IMR-90 (cell line): ENCODE measurements at regions not wholly inside any gene's neighbourhood (a gene's known extent, or its start where the extent isn't known, plus 50 kb on each side); places are given as distances from the start of the nearest gene placed in this dataset.
A peak's percentile ranks its signal among the peaks of the same experiment; 100 is the strongest.

Experiments
- ATAC-seq: fragments of 200-7000 bp; cut with Tn5 transposase; 2 replicates; pipeline ENCODE4 v1.9.1; 2020; ENCODE audit warnings: low read depth, mild to moderate bottlenecking, moderate library complexity
- BruUV-seq: library from RNA; stranded (reverse); fragments of 400-500 nt; replicated peaks from 2 replicates; lab custom pipeline; 2021; lab: Mats Ljungman, UMichigan
- CTCF ChIA-PET: fragments of 300-600 bp; formaldehyde crosslinking; extraction: SDS; loops from one replicate; lab custom pipeline; 2021; ENCODE audit warnings: antibody characterized with exemption; lab: Yijun Ruan, JAX
- POLR2A ChIA-PET: fragments of 300-600 bp; sonication (Branson Sonifier 250); formaldehyde crosslinking; loops from one replicate; lab custom pipeline; 2022; ENCODE audit warnings: antibody characterized with exemption; ENCODE audit not compliant: unreplicated experiment; lab: Charles Lee
- DNase-seq: peaks from one replicate; pipeline ENCODE4 v3.0.0; 2013
- H2AFZ ChIP-seq: replicated peaks from 2 replicates; pipeline ENCODE3; 2013; ENCODE audit warnings: low read length, mild to moderate bottlenecking; ENCODE audit not compliant: poor library complexity
- H2AK5ac ChIP-seq: 2 replicates; pipeline ENCODE4 v1.6.1; 2013; ENCODE audit warnings: low read depth, low read length, inconsistent platforms
- H2AK9ac ChIP-seq: replicated peaks from 2 replicates; pipeline ENCODE3; 2013; ENCODE audit warnings: mild to moderate bottlenecking, low read depth, low read length, moderate library complexity; ENCODE audit not compliant: poor library complexity
- H2BK120ac ChIP-seq: 2 replicates; pipeline ENCODE4 v1.6.1; 2013; ENCODE audit warnings: low read depth, low read length, inconsistent platforms
- H2BK15ac ChIP-seq: 3 replicates; pipeline ENCODE4 v1.6.1; 2013; ENCODE audit warnings: low read depth, low read length, inconsistent platforms
- H2BK20ac ChIP-seq: 2 replicates; pipeline ENCODE4 v1.6.1; 2013; ENCODE audit warnings: low read depth, mild to moderate bottlenecking, inconsistent platforms, low read length, moderate library complexity
- H2BK5ac ChIP-seq: 2 replicates; pipeline ENCODE4 v1.6.1; 2013; ENCODE audit warnings: mild to moderate bottlenecking, low read depth, low read length, inconsistent platforms; ENCODE audit not compliant: poor library complexity, severe bottlenecking
- H3K14ac ChIP-seq: replicated peaks from 2 replicates; pipeline ENCODE4 v1.6.1; 2013; ENCODE audit warnings: low read depth, low read length, inconsistent platforms
- H3K18ac ChIP-seq: 2 replicates; pipeline ENCODE4 v1.6.1; 2013; ENCODE audit warnings: low read depth, low read length, control low read depth
- H3K23ac ChIP-seq: 2 replicates; pipeline ENCODE4 v1.6.1; 2013; ENCODE audit warnings: low read depth, low read length, inconsistent platforms
- H3K27ac ChIP-seq: 2 replicates; pipeline ENCODE4 v1.5.1; 2013; ENCODE audit warnings: mild to moderate bottlenecking, control low read depth, low read length; ENCODE audit not compliant: insufficient read depth
- H3K27me3 ChIP-seq: 2 replicates; pipeline ENCODE4 v1.6.1; 2013; ENCODE audit warnings: low read length; ENCODE audit not compliant: control insufficient read depth, insufficient read depth
- H3K36me3 ChIP-seq: 2 replicates; pipeline ENCODE4 v1.6.1; 2013; ENCODE audit warnings: low read length, mixed read lengths; ENCODE audit not compliant: control insufficient read depth, insufficient read depth
- H3K4ac ChIP-seq: 2 replicates; pipeline ENCODE4 v1.6.1; 2013; ENCODE audit warnings: low read depth, low read length, inconsistent platforms
- H3K4me1 ChIP-seq: 2 replicates; pipeline ENCODE4 v1.6.1; 2013; ENCODE audit warnings: low read length, mixed read lengths; ENCODE audit not compliant: control insufficient read depth, insufficient read depth
- H3K4me2 ChIP-seq: 2 replicates; pipeline ENCODE4 v1.6.1; 2013; ENCODE audit warnings: low read depth, mild to moderate bottlenecking, control low read depth, low read length, moderate library complexity
- H3K4me3 ChIP-seq: 2 replicates; pipeline ENCODE4 v1.5.1; 2013; ENCODE audit warnings: low read depth, mild to moderate bottlenecking, control low read depth, low read length, moderate library complexity; ENCODE audit not compliant: insufficient read depth
- H3K56ac ChIP-seq: 2 replicates; pipeline ENCODE4 v1.6.1; 2013; ENCODE audit warnings: low read length, inconsistent platforms; ENCODE audit not compliant: insufficient read depth; ENCODE audit errors: extremely low read depth
- H3K79me1 ChIP-seq, 2 experiments: 2 replicates each; pipeline ENCODE4 v1.6.1; 2013; ENCODE audit warnings: low read length in 2 of 2, inconsistent platforms in 1 of 2, low read depth in 1 of 2
- H3K9ac ChIP-seq: 2 replicates; pipeline ENCODE4 v1.6.1; 2013; ENCODE audit warnings: low read depth, low read length, control low read depth
- H3K9me1 ChIP-seq: 2 replicates; pipeline ENCODE4 v1.6.1; 2013; ENCODE audit warnings: low read length, inconsistent platforms; ENCODE audit not compliant: insufficient read depth
- H3K9me3 ChIP-seq: 2 replicates; pipeline ENCODE4 v1.6.1; 2013; ENCODE audit warnings: low read length; ENCODE audit not compliant: control insufficient read depth, insufficient read depth
- H4K20me1 ChIP-seq: 2 replicates; pipeline ENCODE4 v1.6.1; 2013; ENCODE audit warnings: low read length, inconsistent platforms; ENCODE audit not compliant: insufficient read depth
- H4K5ac ChIP-seq: 2 replicates; pipeline ENCODE4 v1.6.1; 2013; ENCODE audit warnings: mild to moderate bottlenecking, low read depth, low read length, control low read depth
- H4K8ac ChIP-seq, 2 experiments: 2 replicates each; pipeline ENCODE4 v1.6.1; 2013; ENCODE audit warnings: low read depth in 2 of 2, low read length in 2 of 2, control low read depth in 1 of 2, inconsistent platforms in 1 of 2
- H4K91ac ChIP-seq: 2 replicates; pipeline ENCODE4 v1.6.1; 2013; ENCODE audit warnings: low read depth, low read length, inconsistent platforms; ENCODE audit not compliant: insufficient read depth
- BHLHE40 ChIP-seq: fragments of 150-350 bp; IDR thresholded peaks from 2 replicates; pipeline ENCODE4 v1.6.1; 2016; ENCODE audit warnings: mild to moderate bottlenecking, low read depth, low read length
- CEBPB ChIP-seq: IDR thresholded peaks from 2 replicates; pipeline ENCODE4 v1.6.1; 2012; ENCODE audit warnings: low read depth, low read length, improper control_type of control experiment
- CHD1 ChIP-seq: IDR thresholded peaks from 2 replicates; pipeline ENCODE4 v1.6.1; 2012; ENCODE audit warnings: low read depth, low read length, improper control_type of control experiment
- FOS ChIP-seq: fragments of 150-350 bp; IDR thresholded peaks from 2 replicates; pipeline ENCODE4 v1.6.1; 2016; ENCODE audit warnings: low read depth, low read length
- MAZ ChIP-seq: IDR thresholded peaks from 2 replicates; pipeline ENCODE4 v1.6.1; 2012; ENCODE audit warnings: low read depth, mild to moderate bottlenecking, low read length, improper control_type of control experiment, moderate library complexity, borderline replicate concordance
- MXI1 ChIP-seq: IDR thresholded peaks from 2 replicates; pipeline ENCODE4 v1.6.1; 2012; ENCODE audit warnings: low read depth, mild to moderate bottlenecking, low read length, moderate library complexity, borderline replicate concordance
- NFE2L2 ChIP-seq: fragments of 150-350 bp; IDR thresholded peaks from 2 replicates; pipeline ENCODE4 v1.6.1; 2016; ENCODE audit warnings: low read depth, mild to moderate bottlenecking, low read length
- POLR2A ChIP-seq: IDR thresholded peaks from 2 replicates; pipeline ENCODE4 v1.6.1; 2012; ENCODE audit warnings: mild to moderate bottlenecking, low read depth, low read length
- RAD21 ChIP-seq: IDR thresholded peaks from 2 replicates; pipeline ENCODE4 v1.6.1; 2012; ENCODE audit warnings: low read length, improper control_type of control experiment
- RCOR1 ChIP-seq: IDR thresholded peaks from 2 replicates; pipeline ENCODE4 v1.6.1; 2012; ENCODE audit warnings: mild to moderate bottlenecking, low read length, improper control_type of control experiment; ENCODE audit not compliant: insufficient replicate concordance
- RFX5 ChIP-seq: IDR thresholded peaks from 2 replicates; pipeline ENCODE4 v1.8.0; 2012; ENCODE audit warnings: low read depth, mild to moderate bottlenecking, low read length, moderate library complexity
- SMC3 ChIP-seq: fragments of 150-350 bp; IDR thresholded peaks from 2 replicates; pipeline ENCODE4 v1.6.1; 2016; ENCODE audit warnings: low read depth, mild to moderate bottlenecking, antibody characterized with exemption, low read length, moderate library complexity
- USF2 ChIP-seq: fragments of 150-350 bp; IDR thresholded peaks from 2 replicates; pipeline ENCODE4 v1.6.1; 2017; ENCODE audit warnings: mild to moderate bottlenecking, antibody characterized with exemption, low read length, low read depth
- WGBS, 2 experiments: methylation state at CpG; one replicate each; pipeline versions ENCODE4 v1.1.5 to v1.1.7; 2013; ENCODE audit warnings: missing lambda C conversion rate in 2 of 2; ENCODE audit not compliant: insufficient read length in 1 of 2; ENCODE audit errors: extremely low coverage in 2 of 2; 5-methylcytosine and 5-hydroxymethylcytosine counted together
- dilution Hi-C: fragments of 300-500 bp; cut with HindIII; formaldehyde crosslinking; loops from one replicate; pipeline ENCODE4 v1.14.3; 2018; ENCODE audit warnings: low sequenced_read_pairs; ENCODE audit not compliant: unreplicated experiment
- in situ Hi-C: fragments of 300-500 bp; cut with MboI; formaldehyde crosslinking; loops from 3 replicates; pipeline ENCODE4 v1.14.3; 2019; ENCODE audit warnings: low sequenced_read_pairs, inconsistent platforms, mixed read lengths
- intact Hi-C: fragments of 100-400 bp; cut with micrococcal nuclease; formaldehyde crosslinking; loops from 2 replicates; pipeline ENCODE4 v1.10.0; 2022
- TF ChIP-seq, protein P1 (sequence below): fragments of 150-350 bp; IDR thresholded peaks from 2 replicates; pipeline ENCODE4 v1.6.1; 2016; ENCODE audit warnings: low read depth, mild to moderate bottlenecking, low read length, moderate library complexity, borderline replicate concordance

- Histone ChIP-seq H3K36me3 (no peaks in the 10 kb centered on the region), H3K18ac (peak overlapping the region; percentile 75; the same call in 1 of the 2 replicates), H3K9me3 (no peaks in the 10 kb centered on the region), H2AK5ac (peak overlapping the region; percentile 41; the same call in 1 of the 2 replicates), H2BK15ac (peak overlapping the region; percentile 51), H4K8ac (peak overlapping the region in 1 of 2 experiments; percentile 44; a peak in 2 of 4 replicates), H3K4me3 (no peak overlapping the region), H2BK120ac (peak overlapping the region; percentile 87), H3K27me3 (no peaks in the 10 kb centered on the region), H2AFZ (peak overlapping the region; percentile 67), H4K20me1 (no peaks in the 10 kb centered on the region), H3K9ac (no peak overlapping the region), H4K91ac (peak overlapping the region; percentile 42; the same call in 1 of the 2 replicates), H3K56ac (no peak overlapping the region), H2BK20ac (peak overlapping the region; percentile 90; the same call in 1 of the 2 replicates), H3K27ac (no peak overlapping the region), H3K14ac (peak overlapping the region; percentile 76), H2AK9ac (peak overlapping the region; percentile 89), H3K4ac (peak overlapping the region; percentile 76), H3K79me1 (no peaks in the 10 kb centered on the region), H3K4me2 (no peak overlapping the region; the same call in 1 of the 2 replicates), H4K5ac (no peak overlapping the region; the same call in 1 of the 2 replicates), H3K23ac (peak overlapping the region; percentile 48; the same call in 1 of the 2 replicates), H2BK5ac (peak overlapping the region; percentile 72), H3K4me1 (peaks cover 4% of the 10 kb centered on the region; the same call in 1 of the 2 replicates), H3K9me1 (peaks cover 6% of the 10 kb centered on the region; the same call in 1 of the 2 replicates)
- DNase-seq, result peak; percentile 94
- no CpG with 5 or more reads among the region's 5 CpGs for WGBS, 2 experiments
- CTCF ChIA-PET, result interaction anchor here (1.2 kb wide), 1 partner anchor 20 kb away, joined by 3 read pairs; no protein-coding TSS in a partner anchor
- dilution Hi-C loops (no loop called here), in situ Hi-C loops (no loop called here), intact Hi-C loops (no loop called here)
- TF ChIP-seq POLR2A, result no peak
- TF ChIP-seq SMC3, result no peak
- no peak for TF ChIP-seq MXI1
- 0 out of 2 replicates have a peak, but pooled peaks have one; percentile 6 for TF ChIP-seq CEBPB
- peak; percentile 36; the same call in 1 of the 2 replicates for TF ChIP-seq MAZ
- TF ChIP-seq CHD1, result no peak
- TF ChIP-seq, protein P1, sequence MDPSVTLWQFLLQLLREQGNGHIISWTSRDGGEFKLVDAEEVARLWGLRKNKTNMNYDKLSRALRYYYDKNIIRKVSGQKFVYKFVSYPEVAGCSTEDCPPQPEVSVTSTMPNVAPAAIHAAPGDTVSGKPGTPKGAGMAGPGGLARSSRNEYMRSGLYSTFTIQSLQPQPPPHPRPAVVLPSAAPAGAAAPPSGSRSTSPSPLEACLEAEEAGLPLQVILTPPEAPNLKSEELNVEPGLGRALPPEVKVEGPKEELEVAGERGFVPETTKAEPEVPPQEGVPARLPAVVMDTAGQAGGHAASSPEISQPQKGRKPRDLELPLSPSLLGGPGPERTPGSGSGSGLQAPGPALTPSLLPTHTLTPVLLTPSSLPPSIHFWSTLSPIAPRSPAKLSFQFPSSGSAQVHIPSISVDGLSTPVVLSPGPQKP, result no peak
- TF ChIP-seq RAD21, result no peak
- TF ChIP-seq NFE2L2, result no peak
- TF ChIP-seq FOS, result no peak
- no peak for TF ChIP-seq BHLHE40
- TF ChIP-seq USF2, result no peak
- TF ChIP-seq RFX5, result no peak
- no peak for TF ChIP-seq RCOR1
- peak; percentile 73 for ATAC-seq
- BruUV-seq, result no TSS peak
- POLR2A ChIA-PET, result no interaction called here
Measured at GRCh38 chr4:176436293-176436973, 116.7 kb downstream of the SPCS3 start.
